ENCODE measurements at regions not wholly inside any gene's neighbourhood (a gene's known extent, or its start where the extent isn't known, plus 50 kb on each side); places are given as distances from the start of the nearest gene placed in this dataset.

DNA sequence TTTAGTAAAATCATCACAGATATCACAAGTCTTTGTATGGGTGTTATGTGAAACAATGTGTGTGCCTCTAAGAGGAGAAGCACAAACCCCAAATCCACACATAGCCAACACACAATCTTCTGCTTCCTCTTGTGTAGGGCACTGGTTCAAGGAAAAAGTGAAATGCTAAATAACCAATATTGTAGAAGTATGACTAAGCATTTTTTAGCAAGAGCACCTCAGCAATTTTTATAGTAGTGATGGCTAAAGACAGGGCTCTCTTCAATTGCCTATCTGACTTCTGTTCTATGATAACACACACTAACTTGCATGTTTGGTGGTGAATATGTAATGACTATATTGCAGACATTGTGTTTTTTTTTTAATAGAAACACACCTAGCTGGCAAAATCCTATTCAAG, 997.9 kb upstream of the ALCAM start:
- no peak overlapping the region for H3K4me3 Mint-ChIP-seq
- H3K4me1 Mint-ChIP-seq (ENCODE audit: unreplicated experiment) = peaks cover 5% of the 10 kb centered on the region
- no peak overlapping the region for H3K27ac Mint-ChIP-seq
- no peaks in the 10 kb centered on the region for H3K36me3 Mint-ChIP-seq
- H3K9me3 Mint-ChIP-seq = no peaks in the 10 kb centered on the region
- TF ChIP-seq, protein P1, sequence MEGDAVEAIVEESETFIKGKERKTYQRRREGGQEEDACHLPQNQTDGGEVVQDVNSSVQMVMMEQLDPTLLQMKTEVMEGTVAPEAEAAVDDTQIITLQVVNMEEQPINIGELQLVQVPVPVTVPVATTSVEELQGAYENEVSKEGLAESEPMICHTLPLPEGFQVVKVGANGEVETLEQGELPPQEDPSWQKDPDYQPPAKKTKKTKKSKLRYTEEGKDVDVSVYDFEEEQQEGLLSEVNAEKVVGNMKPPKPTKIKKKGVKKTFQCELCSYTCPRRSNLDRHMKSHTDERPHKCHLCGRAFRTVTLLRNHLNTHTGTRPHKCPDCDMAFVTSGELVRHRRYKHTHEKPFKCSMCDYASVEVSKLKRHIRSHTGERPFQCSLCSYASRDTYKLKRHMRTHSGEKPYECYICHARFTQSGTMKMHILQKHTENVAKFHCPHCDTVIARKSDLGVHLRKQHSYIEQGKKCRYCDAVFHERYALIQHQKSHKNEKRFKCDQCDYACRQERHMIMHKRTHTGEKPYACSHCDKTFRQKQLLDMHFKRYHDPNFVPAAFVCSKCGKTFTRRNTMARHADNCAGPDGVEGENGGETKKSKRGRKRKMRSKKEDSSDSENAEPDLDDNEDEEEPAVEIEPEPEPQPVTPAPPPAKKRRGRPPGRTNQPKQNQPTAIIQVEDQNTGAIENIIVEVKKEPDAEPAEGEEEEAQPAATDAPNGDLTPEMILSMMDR (conservative IDR thresholded peaks at IDR 0.05) = no peak
- H3K27me3 Mint-ChIP-seq = no peaks in the 10 kb centered on the region
- no peak for DNase-seq (ENCODE audit: extremely low spot score, unreplicated experiment)

DNA sequence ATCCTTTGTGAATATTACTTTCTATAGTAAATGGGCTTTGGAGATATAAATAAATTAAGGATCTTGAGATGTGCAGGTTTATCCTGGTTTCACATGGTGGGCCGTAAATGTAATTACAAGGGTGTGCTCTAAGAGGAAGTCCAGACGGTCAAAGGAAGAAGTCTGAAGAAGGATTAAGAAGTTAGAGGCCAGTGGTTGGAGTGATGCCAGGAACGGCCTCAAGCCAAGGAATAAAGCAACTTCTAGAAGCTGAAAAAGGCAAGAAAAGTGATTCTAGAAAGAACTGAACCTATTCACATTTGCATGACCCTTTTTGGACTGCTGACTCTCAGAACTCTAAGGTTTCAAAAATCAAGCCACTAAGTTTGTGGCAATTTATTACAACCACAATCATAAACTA, 981.3 kb upstream of the ALCAM start:
- H3K4me1 Mint-ChIP-seq (ENCODE audit: unreplicated experiment) = no peaks in the 10 kb centered on the region
- H3K4me3 Mint-ChIP-seq = no peak overlapping the region
- DNase-seq (ENCODE audit: extremely low spot score, unreplicated experiment) = no peak
- TF ChIP-seq, protein P1 (conservative IDR thresholded peaks at IDR 0.05) = no peak
- H3K36me3 Mint-ChIP-seq = no peaks in the 10 kb centered on the region
- no peaks in the 10 kb centered on the region for H3K9me3 Mint-ChIP-seq
- H3K27me3 Mint-ChIP-seq = no peaks in the 10 kb centered on the region
- no peak overlapping the region for H3K27ac Mint-ChIP-seq

DNA sequence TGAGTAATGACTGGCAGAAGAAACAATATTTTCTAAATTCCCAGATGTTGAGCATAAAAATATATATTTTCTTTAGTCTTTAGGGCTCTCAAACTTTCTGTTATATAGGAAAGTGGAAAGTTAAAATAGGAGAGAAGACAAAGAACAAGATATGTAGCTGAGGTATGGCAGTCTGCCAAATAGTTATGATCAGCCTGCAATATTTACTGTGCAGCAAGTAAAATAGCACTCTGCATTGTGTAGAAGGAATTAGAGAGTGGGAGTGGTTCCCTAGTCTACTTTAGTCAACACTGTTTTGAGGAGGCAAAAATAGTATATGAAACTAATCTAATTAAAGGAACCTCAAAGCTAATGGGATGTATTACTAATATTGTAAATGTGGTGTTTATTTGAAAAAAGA, 978.1 kb upstream of the ALCAM start:
- TF ChIP-seq, protein P1 (conservative IDR thresholded peaks at IDR 0.05) = no peak
- no peaks in the 10 kb centered on the region for H3K9me3 Mint-ChIP-seq
- no peak overlapping the region for H3K4me3 Mint-ChIP-seq
- no peak for DNase-seq (ENCODE audit: extremely low spot score, unreplicated experiment)
- H3K27ac Mint-ChIP-seq = no peak overlapping the region
- H3K27me3 Mint-ChIP-seq = no peaks in the 10 kb centered on the region
- no peaks in the 10 kb centered on the region for H3K36me3 Mint-ChIP-seq
- no peaks in the 10 kb centered on the region for H3K4me1 Mint-ChIP-seq (ENCODE audit: unreplicated experiment)

DNA sequence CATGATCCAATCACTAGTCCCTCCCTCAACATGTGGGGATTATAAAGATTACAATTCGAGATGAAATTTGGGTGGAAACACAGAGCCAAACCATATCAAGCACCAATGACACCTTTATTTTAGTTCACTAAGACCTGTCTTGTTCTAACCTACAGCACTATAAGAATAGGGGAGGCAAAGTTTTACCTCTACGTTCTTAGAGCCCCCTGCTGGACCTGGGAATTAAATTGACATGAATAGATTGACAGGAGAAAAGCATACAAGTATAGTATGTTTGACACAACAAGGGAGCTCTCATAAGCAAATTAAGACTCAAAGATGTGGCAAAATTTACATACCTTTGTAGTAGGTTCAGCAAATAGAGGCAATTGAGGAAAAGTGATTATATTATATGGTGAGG, 974.4 kb upstream of the ALCAM start:
- H3K27ac Mint-ChIP-seq = no peak overlapping the region
- H3K27me3 Mint-ChIP-seq = no peaks in the 10 kb centered on the region
- H3K4me3 Mint-ChIP-seq = no peak overlapping the region
- H3K9me3 Mint-ChIP-seq = no peaks in the 10 kb centered on the region
- H3K36me3 Mint-ChIP-seq = no peaks in the 10 kb centered on the region
- TF ChIP-seq, protein P1 (conservative IDR thresholded peaks at IDR 0.05) = no peak
- no peak for DNase-seq (ENCODE audit: extremely low spot score, unreplicated experiment)
- no peaks in the 10 kb centered on the region for H3K4me1 Mint-ChIP-seq (ENCODE audit: unreplicated experiment)

DNA sequence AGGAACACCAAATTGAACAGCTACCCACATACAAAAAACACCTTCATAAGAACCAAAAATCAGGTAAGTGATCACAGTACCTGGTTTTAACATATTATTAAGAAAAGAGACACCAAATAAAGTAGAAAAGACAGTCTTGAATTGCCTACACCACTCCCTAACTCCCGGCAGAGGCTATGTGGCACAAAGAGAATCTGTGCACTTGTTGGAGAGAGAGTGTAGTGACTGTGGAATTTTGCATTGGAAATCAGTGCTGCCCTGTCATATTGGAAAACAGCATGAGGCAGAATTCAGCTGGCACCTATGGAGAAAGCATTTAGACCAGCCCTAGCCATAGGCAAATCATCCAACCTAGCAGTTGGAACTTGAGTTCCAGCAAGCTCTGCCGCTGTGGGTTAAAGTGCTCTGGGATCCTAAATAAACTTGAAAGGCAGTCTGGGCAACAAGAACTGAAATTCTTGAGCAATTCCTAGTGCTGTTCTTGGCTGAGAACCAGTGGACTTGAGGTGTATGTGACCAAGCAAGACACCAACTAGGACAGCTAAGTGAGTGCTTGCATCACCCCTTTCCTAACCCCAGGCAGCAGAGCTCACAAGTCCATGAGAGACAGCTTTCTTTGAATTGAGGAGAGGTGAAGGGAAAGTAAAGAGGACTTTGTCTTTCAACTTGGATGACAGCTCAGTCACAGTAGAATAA, 969.6 kb upstream of the ALCAM start:
- no peak for DNase-seq (ENCODE audit: extremely low spot score, unreplicated experiment)
- Mint-ChIP-seq H3K27ac (no peak overlapping the region), H3K4me1 (ENCODE audit: unreplicated experiment) (no peaks in the 10 kb centered on the region), H3K27me3 (no peaks in the 10 kb centered on the region), H3K36me3 (no peaks in the 10 kb centered on the region), H3K4me3 (no peak overlapping the region), H3K9me3 (peaks cover 4% of the 10 kb centered on the region)
- TF ChIP-seq, protein P1 (conservative IDR thresholded peaks at IDR 0.05) = no peak

DNA sequence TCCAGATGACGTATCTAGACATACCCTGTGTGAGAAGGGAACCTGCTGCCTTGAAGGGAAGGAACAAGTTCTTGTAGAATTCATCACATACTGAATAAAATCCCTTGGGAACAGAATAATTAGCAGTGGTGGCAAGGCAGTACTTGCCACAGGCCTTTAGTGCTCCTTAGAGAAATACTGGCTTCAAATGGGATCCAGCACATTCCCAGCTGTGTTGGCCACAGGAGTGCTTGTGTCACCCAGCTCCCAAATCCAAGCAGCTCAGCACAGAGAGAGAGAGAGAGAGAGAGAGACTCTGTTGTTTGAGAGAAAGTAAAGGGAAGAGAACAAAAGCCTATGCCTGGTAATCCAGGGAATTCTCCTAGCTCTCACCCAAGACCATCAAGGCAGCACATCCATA, 969.0 kb upstream of the ALCAM start:
- H3K4me3 Mint-ChIP-seq = no peak overlapping the region
- H3K9me3 Mint-ChIP-seq = peaks cover 4% of the 10 kb centered on the region
- H3K4me1 Mint-ChIP-seq (ENCODE audit: unreplicated experiment) = no peaks in the 10 kb centered on the region
- no peak for DNase-seq (ENCODE audit: extremely low spot score, unreplicated experiment)
- H3K27me3 Mint-ChIP-seq = no peaks in the 10 kb centered on the region
- TF ChIP-seq, protein P1 (conservative IDR thresholded peaks at IDR 0.05) = no peak
- no peak overlapping the region for H3K27ac Mint-ChIP-seq
- H3K36me3 Mint-ChIP-seq = no peaks in the 10 kb centered on the region

Data from type B pancreatic cell (in vitro differentiated cells).